ENCODE measurements at regions not wholly inside any gene's neighbourhood (a gene's known extent, or its start where the extent isn't known, plus 50 kb on each side); places are given as distances from the start of the nearest gene placed in this dataset.

DNA sequence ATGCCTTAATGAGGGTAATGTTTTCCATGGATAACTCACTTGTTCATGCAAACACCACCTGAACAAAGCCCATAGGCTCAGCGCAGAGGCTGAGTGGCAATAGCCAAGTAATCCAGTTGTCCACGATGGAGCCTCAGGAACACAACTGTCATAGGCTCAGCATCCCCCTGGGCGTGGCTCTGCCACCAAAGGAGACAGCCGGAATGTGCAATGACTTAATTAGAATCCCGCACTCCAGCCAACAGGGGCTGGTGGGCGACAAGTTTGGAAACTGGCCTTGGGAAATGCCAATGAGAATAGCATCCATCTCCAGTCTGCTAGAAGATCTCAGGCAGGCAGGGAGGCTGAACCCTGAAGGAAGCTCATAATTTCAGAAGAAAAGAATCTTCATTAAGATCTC is 411.7 kb upstream of the NRP1 start:
- ATAC-seq (ENCODE audit: poor library complexity) (no peak), DNase-seq (no peak)
- intact Hi-C loops (cut with DNase I): no loop called here

GRCh38 chr10:33743429-33743857 is 409.0 kb upstream of the NRP1 start:
- ATAC-seq (ENCODE audit: poor library complexity) (no peak), DNase-seq (no peak)
- intact Hi-C loops (cut with DNase I): no loop called here

DNA sequence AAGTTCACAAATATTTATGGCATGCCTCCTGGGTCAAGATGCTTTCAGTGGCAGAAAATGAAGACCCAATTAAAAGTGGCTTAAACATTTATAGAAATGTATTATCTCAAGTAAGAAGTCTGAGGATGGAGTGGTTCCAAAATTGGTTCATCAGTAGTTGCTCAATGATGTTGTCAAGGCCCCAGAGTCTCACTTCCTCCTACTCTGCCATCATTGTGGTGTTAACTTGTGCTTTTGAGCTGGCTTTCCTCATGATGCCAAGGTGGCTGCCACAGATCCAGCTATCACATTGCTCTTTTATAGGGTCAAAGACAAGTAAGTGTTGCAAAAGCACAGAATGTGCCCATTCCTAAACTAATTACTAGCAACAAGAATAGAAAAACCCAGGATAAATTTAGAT is 404.6 kb upstream of the NRP1 start:
- intact Hi-C loops (cut with DNase I): no loop called here
- ATAC-seq (ENCODE audit: poor library complexity) (no peak), DNase-seq (no peak)

DNA sequence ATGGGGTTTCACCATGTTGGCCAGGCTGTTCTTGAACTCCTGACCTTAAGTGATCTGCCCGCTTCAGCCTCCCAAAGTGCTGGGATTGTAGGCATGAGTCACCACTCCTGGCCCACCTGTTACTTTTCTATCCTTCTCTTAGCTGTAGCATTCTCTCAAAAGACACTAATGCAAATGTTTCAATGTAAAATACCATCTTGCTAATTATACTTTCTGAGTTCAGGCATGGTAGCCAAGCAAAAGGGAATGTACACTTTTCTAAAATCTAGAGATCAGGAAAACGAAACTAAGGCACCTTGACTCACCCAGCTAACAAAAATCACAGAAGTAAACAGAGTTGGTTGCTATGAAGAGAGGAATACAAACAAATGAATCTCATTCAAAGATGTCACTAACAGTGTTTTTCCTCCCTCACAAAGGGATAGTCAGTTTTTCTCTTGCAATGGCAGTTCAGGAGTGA is 401.0 kb upstream of the NRP1 start:
- no peak for DNase-seq
- intact Hi-C loops (cut with DNase I): no loop called here
- ATAC-seq (ENCODE audit: poor library complexity): no peak

- DNase-seq (no peak), ATAC-seq (ENCODE audit: poor library complexity) (no peak)
- intact Hi-C loops (cut with DNase I): no loop called here
Measured at GRCh38 chr10:33734393-33735155, 400.1 kb upstream of the NRP1 start.

DNA sequence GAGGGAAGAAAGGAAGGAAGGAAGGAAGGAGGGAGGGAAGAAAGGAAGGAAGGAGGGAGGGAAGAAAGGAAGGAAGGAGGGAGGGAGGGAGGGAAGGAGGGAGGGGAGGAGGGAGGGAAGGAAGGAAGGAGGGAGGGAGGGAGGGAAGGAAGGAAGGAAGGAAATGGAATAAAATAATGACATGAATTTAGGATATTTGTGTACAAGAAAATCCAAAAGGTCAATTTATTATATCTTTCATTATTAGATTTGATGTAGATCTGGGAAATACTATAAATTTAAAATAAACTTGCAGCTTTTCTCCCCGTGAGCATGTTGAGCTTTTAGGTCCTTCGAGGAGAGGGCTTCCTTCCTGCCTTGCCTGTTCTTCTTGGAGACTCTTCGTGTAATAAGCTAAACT is 398.6 kb upstream of the NRP1 start:
- intact Hi-C loops (cut with DNase I): no loop called here
- DNase-seq (no peak), ATAC-seq (ENCODE audit: poor library complexity) (no peak)

- ATAC-seq (ENCODE audit: poor library complexity) (no peak), DNase-seq (no peak)
- intact Hi-C loops (cut with DNase I): no loop called here
Measured at GRCh38 chr10:33732161-33732680, 397.8 kb upstream of the NRP1 start.

DNA sequence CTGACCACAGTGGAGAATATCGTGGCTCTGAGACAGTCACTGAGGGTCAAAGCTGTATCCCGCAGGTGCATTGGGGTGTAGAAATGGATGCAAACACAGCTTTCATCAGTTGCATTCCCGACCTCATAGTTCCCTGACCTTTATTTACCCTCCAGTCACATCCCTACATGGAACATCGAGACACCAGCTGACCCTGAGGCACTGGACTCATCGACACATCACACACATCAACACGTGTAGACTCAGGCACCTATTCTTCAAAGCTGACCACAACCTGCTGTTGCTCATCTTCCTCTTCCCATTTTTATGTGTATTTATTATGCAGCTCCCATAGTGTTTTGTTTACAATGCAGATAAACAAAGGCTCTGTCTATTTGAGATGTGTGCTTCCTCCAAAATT is 396.9 kb upstream of the NRP1 start:
- intact Hi-C loops (cut with DNase I): no loop called here
- no peak for DNase-seq
- no peak for ATAC-seq (ENCODE audit: poor library complexity)

DNA sequence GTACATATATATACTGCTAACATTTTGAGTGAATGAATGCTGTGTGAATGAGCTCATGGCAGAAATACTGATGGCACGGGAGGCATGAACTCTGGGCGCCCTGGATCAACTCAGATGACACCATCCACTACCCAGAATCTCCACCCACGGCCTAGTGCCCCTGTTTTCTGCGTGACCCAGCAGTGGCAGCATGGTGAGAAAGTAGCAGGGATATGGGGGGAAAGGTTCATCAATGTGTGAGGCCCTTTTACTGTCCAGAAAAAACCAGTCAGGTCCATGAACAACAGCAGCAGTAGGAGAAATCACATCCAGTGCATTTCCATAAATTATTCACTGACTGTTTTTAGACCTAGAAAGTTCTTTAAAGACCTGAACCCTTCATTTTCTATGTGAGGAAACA is 391.0 kb upstream of the NRP1 start:
- no peak for DNase-seq
- no peak for ATAC-seq (ENCODE audit: poor library complexity)
- intact Hi-C loops (cut with DNase I): no loop called here

- intact Hi-C loops (cut with DNase I): no loop called here
- no peak for DNase-seq
- ATAC-seq (ENCODE audit: poor library complexity): no peak
Measured at GRCh38 chr10:33723181-33723580, 388.7 kb upstream of the NRP1 start.

- ATAC-seq (ENCODE audit: poor library complexity) (no peak), DNase-seq (no peak)
- intact Hi-C loops (cut with DNase I): no loop called here
Measured at GRCh38 chr10:33722067-33722466, 387.6 kb upstream of the NRP1 start.

GRCh38 chr10:33721509-33721908 is 387.0 kb upstream of the NRP1 start:
- peak; percentile 86 for ATAC-seq (ENCODE audit: poor library complexity)
- no peak for DNase-seq
- intact Hi-C loops (cut with DNase I): no loop called here

DNA sequence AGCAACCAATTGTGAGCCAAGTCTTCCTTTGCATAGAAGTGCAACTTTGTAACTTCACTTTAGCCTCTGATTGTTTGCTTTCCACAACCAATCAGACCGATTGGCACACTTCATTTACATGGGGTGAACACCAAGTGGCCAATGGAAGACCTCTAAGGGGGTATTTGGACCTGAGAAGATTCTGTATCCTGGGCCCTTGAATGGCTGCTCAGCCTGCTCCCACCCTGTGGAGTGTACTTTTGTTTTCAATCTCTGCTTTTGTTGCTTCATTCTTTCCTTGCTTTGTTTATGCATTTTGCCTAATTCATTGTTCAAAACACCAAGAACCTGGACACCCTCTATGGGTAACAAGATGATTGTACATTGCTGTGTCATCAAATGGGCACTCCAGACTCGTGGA is 385.7 kb upstream of the NRP1 start:
- intact Hi-C loops (cut with DNase I): no loop called here
- DNase-seq: no peak
- no peak for ATAC-seq (ENCODE audit: poor library complexity)

DNA sequence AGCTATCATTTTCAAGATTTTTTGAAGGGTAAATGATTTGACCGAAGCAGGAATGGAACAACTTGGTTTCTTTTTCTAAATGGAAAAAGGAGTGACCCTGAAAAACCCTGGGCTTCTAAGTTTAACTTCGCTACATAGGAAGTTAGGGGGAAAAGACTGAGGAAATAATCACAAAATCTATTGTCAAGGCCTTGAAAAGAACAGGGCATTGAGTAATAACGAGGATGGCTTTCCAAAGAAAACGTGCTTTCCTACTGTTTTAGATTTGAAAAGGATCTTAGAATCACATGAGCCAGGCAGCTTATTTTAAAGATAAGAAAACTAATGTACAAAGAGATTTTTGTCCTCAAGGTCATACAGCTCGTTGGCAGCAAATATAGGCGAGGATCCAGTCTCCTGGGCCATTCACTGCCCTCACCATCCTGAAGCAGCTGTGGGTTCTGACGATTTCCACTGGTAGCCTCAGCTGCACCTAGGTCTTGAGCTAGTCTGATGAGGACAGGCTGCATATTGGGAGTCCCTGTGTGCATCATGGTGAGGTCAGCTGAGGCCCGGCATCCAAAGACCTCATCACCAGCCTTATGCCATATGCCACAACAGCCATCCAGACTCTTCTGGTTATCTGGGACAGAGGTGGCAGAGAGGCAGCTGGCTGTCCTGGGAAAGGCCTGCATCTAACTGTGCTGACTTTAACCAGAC is 384.7 kb upstream of the NRP1 start:
- DNase-seq (no peak), ATAC-seq (ENCODE audit: poor library complexity) (peak; percentile 48)
- intact Hi-C loops (cut with DNase I): loop anchor here (5.0 kb wide), 1 partner anchor 387 kb away; the partner anchor contains the start of gene NRP1

DNA sequence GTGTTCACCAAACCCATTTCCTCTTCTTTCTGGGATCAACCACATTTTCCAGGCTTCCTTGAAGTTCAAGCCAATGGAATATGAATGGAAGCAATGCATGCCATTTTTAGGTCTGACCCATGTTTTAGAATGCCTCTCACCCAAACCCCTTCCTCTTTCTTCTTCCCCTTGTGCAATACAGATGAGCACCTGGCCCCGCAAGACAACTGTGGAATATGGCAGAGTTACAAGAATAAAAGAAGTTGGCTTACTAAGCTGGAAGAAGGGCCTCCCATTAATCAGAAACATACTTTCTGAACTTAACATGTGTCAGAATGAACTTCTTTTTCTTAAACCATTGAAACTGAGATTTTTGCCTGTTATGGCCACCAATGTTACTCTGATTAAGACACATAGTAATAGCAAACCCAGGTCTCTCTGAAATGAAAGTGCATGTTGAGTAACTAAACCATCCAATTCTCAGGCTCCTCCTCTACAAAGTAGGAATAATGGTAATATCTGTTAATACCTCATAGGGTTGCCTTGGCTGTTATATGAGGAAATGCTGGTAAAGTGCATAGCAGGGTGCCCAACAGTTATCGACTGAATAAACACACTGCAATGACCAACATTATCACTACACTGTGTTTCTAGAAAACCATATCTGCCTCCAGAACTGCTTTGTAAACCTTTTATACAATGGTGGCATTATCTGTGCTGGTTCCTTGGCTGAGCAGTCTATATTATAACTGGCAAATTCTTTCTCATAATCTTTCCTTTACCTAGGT is 382.2 kb upstream of the NRP1 start:
- intact Hi-C loops (cut with DNase I): loop anchor here (5.0 kb wide), 1 partner anchor 384 kb away; the partner anchor contains the start of gene NRP1
- no peak for DNase-seq
- no peak for ATAC-seq (ENCODE audit: poor library complexity)

GRCh38 chr10:33715303-33715975 is 381.0 kb upstream of the NRP1 start:
- peak; percentile 81 for ATAC-seq (ENCODE audit: poor library complexity)
- DNase-seq: peak; percentile 57
- intact Hi-C loops (cut with DNase I): loop anchor here (5.0 kb wide), 1 partner anchor 383 kb away; the partner anchor contains the start of gene NRP1

DNA sequence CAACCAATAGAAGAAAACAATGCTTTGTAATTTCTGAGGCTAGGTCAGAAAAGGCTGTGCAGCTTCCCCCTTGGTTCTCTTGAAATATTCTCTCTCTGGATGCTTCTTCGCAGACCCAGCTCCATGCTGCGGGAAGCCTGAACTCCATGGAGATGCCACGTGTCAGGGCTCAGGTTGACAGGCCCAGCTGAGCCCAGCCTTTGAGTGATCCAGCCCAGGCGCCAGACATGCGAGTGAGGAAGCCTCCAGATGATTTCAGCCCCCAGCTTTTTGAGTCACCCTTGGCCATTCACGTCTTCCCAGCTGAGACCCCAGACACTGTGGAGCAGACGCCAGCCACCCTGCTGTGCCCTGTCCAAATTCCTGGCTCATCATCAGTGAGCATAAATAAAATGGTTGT is 378.4 kb upstream of the NRP1 start:
- ATAC-seq (ENCODE audit: poor library complexity): no peak
- intact Hi-C loops (cut with DNase I): no loop called here

DNA sequence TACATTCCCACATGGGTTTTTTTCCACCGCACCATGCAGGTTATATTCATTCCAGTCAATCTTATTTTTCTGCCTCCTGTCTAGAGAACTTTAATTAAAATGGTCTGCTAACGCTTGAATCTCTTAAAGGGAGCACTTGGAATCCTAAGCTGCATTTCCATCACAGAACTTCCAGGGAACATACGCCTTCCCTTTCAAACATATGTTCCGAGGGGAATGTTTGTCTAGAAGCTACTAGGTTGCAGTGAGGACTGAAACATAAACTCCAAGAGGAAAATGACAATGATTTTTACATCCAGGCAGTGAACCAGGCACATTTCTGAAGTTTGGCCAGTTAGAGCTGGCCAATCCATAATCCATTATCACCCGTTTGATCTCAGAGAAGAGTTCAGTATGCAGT is 375.5 kb upstream of the NRP1 start:
- intact Hi-C loops (cut with DNase I): no loop called here
- DNase-seq (no peak), ATAC-seq (ENCODE audit: poor library complexity) (no peak)

More for the DNA sequence above, 378.4 kb upstream of the NRP1 start:
- no peak for DNase-seq
